GM23248 (cell line): ENCODE measurements at regions not wholly inside any gene's neighbourhood (a gene's known extent, or its start where the extent isn't known, plus 50 kb on each side); places are given as distances from the start of the nearest gene placed in this dataset.

Source experiments
- EZH2 ChIP-seq: fragments of 200-600 bp; sonication (generic); IDR thresholded peaks from 2 replicates; pipeline ENCODE4 v1.6.1; 2018; ENCODE audit warnings: antibody characterized with exemption, mild to moderate bottlenecking; ENCODE audit not compliant: insufficient read depth, poor library complexity, severe bottlenecking
- EZH2phosphoT487 ChIP-seq: fragments of 200-600 bp; sonication (generic); IDR thresholded peaks from 2 replicates; pipeline ENCODE4 v1.6.1; 2018; ENCODE audit warnings: antibody characterized with exemption, moderate library complexity, mild to moderate bottlenecking, low read depth; ENCODE audit not compliant: insufficient read depth

DNA sequence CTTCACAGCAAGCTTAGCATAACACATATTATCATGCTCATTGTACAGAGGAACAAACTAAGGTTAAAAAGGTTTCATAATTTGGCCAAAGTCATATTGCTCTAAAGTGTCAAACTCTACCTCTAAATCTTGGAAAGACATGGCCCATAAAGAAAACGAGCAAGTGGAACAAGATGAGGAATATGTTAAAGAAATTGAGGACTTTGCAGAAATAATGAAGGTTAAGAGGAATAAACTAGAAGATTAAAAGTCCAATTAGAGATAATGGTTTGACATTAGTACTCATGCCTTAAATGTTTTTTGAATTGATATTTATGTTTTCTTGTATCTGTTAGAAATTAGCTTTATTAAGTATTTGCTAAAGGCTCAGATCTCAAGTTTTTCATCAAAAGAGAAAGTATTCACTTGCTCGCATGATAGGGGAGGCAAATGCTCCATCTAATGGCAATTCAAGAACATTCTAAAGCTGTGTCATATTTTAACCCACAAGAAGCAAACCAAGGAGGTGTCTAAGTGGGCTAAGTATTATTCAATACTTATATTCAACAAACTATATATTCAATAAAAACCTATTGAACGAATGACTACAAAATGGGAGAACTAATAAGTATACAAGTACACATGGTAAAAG, 192.9 kb upstream of the SPTLC3 start:
- TF ChIP-seq EZH2 (no peak), EZH2phosphoT487 (no peak)
